GM21381 (cell line): ENCODE measurements at regions not wholly inside any gene's neighbourhood (a gene's known extent, or its start where the extent isn't known, plus 50 kb on each side); places are given as distances from the start of the nearest gene placed in this dataset.
"Not testable (repeated sequence)": the region's sequence is repeated elsewhere in the genome, so short reads cannot be mapped to it uniquely, and the experiment has no call there.

ENCODE experiments used
- ATAC-seq: cut with Tn5 transposase; IDR thresholded peaks from one replicate; pipeline ENCODE4 v1.9.1; 2021; ENCODE audit warnings: mild to moderate bottlenecking, moderate library complexity; ENCODE audit not compliant: unreplicated experiment

- ATAC-seq, result no peak
These were observed 700.8 kb upstream of the SPRY2 start for GRCh38 chr13:81041761-81042160.

GRCh38 chr13:81031996-81032395 lies 691.1 kb upstream of the SPRY2 start:
- ATAC-seq, result no peak

GRCh38 chr13:81025091-81025490 lies 684.2 kb upstream of the SPRY2 start:
- ATAC-seq, result no peak

- ATAC-seq, result no peak
These were observed 680.4 kb upstream of the SPRY2 start for GRCh38 chr13:81021284-81021840.

- ATAC-seq, result no peak
These were observed 679.1 kb upstream of the SPRY2 start for GRCh38 chr13:81020010-81020409.

GRCh38 chr13:81018936-81019335 lies 678.0 kb upstream of the SPRY2 start:
- ATAC-seq, result no peak

- ATAC-seq, result peak; percentile 72
These were observed 676.7 kb upstream of the SPRY2 start for GRCh38 chr13:81017513-81018152.

- no peak for ATAC-seq
These were observed 671.1 kb upstream of the SPRY2 start for GRCh38 chr13:81012031-81012430.

- ATAC-seq, result no peak
These were observed 661.0 kb upstream of the SPRY2 start for GRCh38 chr13:81001828-81002385.

GRCh38 chr13:80998603-80999002 lies 657.7 kb upstream of the SPRY2 start:
- not testable (repeated sequence) for ATAC-seq

GRCh38 chr13:80989747-80990146 lies 648.8 kb upstream of the SPRY2 start:
- no peak for ATAC-seq

GRCh38 chr13:80989241-80989640 lies 648.3 kb upstream of the SPRY2 start:
- no peak for ATAC-seq

- ATAC-seq, result no peak
These were observed 647.6 kb upstream of the SPRY2 start for GRCh38 chr13:80988391-80989151.

- ATAC-seq, result peak; percentile 89
These were observed 638.2 kb upstream of the SPRY2 start for GRCh38 chr13:80979035-80979641.

GRCh38 chr13:80977168-80977567 lies 636.2 kb upstream of the SPRY2 start:
- no peak for ATAC-seq

- no peak for ATAC-seq
These were observed 635.0 kb upstream of the SPRY2 start for GRCh38 chr13:80975903-80976302.

GRCh38 chr13:80973721-80974120 lies 632.8 kb upstream of the SPRY2 start:
- no peak for ATAC-seq

GRCh38 chr13:80972857-80973478 lies 632.0 kb upstream of the SPRY2 start:
- ATAC-seq, result no peak

- no peak for ATAC-seq
These were observed 624.2 kb upstream of the SPRY2 start for GRCh38 chr13:80965097-80965496.

GRCh38 chr13:80962855-80963254 lies 621.9 kb upstream of the SPRY2 start:
- ATAC-seq, result no peak

GRCh38 chr13:80962173-80962572 lies 621.2 kb upstream of the SPRY2 start:
- no peak for ATAC-seq
